GDM1 (cell line): ENCODE measurements at regions not wholly inside any gene's neighbourhood (a gene's known extent, or its start where the extent isn't known, plus 50 kb on each side); places are given as distances from the start of the nearest gene placed in this dataset.
A peak's percentile ranks its signal among the peaks of the same experiment; 100 is the strongest.

Experiments
- DNase-seq: peaks from one replicate; lab custom pipeline; 2025; lab: John Stamatoyannopoulos, UW

DNA sequence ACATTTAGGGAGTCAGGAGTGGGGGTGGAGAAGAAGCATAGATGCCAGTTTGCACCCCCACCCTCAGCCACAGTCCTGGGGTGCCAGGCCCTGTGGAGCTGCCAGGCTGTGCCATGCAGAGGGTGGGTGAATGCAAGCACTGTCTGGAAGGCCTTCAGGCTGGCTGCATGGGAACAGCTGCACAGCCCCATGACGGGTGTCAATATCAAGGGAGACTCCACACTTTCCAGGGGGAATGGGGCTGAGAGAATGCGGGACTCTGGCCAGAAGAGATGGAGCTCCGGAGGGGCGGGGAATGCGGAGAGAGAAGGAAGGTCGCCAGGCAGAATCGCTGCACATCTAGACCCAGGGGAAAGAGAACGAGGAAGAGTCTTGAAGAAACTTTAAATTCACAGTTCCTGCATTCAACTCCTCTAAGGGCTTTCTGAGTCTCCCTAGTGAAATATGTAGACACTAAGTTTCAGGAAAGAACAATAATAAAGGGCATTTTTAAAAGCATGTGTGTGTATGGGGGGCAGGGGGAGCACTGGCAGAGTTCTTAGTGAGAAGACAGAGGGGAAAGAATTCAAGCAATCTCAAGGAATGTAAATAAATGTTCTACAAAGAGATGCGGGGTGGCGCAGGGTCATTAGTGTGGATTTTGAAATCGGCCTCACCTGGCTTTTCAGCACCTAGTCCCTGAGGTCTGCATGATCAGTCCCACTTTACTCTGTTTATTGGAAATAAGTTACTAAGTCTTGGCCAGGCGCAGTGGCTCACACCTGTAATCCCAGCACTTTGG, 59.1 kb downstream of the BOD1 start:
- DNase-seq: no peak

DNA sequence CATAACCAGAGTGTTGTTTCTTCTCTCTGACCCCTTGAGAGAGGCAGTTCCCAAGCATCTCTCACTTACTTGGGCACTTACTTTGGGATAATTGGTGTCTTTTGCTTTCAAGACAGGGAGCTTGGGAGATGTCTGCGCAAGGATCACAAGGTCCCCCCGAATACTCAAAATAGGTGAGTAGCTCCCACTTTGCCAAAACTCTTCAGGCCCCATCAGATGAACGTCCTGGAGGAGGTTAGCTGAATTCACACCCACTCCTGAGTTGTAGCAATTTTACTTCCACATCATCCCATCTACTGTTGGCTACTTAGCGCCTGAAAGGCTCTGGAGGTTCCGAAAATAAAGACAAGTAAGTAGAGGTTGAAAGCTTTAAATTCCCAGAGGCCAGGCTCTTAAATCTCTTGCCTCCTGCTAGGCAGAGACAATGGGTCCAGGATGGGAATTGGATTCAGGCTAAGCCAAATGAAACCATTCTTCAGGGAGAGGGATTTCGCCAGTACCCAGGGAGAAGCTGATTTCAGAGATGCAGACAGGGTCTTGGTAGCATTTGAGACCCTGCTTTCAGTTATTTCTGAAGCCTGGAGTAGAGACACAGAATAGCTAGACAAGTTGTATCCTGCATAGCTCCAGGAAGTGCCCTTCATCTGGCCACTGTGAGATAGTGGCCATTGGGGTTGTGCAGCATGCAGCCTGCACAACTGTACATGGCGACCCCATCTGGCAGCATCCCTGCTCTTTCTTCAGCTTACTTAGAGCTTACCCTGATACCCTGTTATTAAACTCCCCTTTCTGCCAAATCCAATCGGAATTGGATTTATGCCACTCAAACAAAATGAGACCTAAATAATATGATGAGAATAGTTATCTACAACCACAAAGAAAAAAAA, 60.1 kb downstream of the BOD1 start:
- DNase-seq: no peak

DNA sequence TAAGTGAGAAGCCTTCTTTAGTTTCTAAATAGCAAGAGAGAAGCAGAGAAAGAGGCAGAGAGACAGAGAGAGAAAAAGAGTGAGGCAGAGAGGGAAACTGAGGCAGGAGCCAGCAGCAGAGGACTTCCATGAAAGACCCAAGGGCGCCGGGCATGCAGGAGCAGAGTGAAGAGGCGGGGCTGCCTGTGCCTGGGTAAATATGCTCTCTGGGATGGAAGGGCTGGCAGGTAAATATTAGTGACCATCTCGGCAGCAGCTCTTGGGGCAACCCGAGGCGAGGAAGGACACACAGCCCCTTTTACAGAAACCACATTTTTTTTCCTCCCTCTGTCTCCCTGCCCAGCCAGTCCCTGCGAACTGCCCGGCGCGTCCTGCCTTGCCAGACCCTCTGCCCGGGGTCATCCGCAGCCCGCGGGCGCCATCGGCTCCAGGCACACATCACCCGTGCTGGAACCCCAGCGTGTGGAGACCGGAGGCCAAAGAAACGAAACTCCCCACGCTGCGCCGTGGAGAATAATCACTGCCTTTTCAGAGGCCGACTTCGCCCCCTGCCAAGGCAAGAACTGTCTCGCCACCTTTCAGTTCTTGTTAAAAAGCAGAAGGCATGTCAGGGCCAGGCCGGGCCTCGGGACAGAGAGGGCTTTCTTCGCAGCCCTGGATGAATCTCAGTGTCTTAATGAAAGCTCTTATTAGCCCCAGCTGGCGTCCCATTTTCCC, 61.3 kb downstream of the BOD1 start:
- no peak for DNase-seq

DNA sequence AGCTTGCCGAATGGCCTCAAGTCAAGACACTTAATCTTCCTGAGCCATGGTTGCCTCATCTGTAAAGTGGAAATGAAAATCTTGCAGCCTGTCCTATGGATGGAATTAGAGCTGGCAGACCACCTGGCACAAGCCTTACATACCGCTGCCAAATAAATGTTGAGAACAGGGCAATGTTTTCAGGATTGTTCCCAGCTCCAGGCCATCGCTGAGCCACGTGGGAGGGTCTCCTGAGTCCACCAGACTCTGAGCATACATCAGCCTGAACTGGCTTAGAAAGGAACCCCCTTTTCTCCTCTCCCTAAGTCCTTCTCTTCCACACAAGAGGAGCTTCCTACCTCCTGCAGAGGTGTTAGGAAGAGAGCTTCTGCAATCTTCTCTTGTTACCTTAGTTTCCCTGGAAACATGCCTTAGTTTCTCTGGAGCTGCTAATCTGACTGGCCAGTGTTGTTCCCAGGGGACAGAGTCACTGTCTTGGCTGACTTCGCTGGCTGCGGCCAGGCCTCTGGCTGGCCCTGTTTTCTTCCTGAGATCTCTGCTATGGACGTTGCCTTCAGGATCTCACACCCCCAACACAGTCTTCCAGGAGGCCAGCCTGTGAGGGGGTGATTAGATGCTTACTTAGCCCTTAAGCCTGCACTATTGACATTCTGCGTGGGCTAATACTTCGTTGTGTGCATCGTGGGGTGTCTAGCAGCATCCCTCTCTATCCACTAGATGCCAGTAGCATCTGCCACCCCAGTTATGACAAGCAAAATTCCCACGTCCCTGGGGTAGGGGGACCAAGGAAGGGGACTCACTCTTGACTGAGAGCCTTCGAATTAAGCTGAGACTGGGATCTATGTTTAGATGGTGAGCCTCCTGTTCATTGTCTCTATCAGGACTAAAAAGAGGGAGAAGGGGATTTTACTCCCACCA, 62.2 kb downstream of the BOD1 start:
- no peak for DNase-seq

DNA sequence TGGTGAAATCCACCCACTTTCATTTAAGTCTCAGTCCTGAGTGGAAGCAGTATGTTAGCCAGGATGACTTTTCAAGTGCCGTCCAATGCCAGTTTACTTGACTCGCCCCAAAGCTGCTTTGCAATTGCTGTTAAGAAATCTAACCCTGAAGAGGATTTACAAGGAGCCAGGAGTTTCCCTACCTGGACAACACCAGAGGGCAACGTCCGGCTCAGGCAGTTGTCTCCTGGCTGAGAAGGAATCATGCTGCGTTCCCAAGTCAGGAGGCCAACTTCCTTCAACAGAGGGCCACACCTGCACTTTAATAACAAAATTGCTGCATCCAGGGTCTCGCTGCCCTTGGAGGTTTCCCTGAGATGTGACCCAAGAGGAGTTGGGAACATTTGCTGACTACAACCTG, 65.8 kb downstream of the BOD1 start:
- no peak for DNase-seq

DNA sequence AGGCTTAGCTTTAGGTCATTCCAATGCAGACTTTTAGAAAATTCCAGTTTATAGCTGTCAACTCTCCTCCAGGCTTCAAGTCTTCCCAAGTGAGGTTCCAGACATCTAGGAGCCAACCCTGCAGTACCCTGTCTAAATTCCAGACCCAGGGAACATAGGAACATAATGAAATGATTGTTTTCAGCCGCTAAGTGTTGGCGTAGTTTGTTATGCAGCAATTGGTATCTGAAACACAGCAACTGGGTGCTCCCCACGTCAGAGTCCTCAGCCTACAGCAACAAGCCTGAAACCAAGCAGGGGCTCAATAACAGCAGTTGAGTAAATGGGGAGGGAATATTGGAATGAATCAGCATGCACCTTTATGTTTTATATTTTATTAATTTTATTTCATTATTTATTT, 66.8 kb downstream of the BOD1 start:
- no peak for DNase-seq

DNA sequence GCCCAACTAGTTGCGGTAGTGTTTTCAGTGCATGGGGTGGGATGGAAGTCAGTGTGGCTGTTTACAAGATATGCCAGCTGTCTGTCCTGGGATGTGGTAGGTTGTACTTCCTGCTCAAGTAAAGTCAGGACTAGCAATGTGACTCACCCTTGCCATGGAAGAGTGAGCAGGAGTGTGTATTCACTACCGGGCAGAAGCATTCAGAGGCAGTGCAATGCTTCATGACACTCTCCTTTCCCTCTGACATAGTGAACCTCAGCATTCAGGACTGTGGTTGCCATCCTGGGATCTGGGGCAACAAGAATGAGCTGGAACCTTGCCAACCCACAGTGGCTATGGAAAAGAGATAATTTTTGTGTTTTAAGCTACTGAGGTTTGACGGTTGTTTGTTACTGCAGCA, 68.9 kb downstream of the BOD1 start:
- no peak for DNase-seq

DNA sequence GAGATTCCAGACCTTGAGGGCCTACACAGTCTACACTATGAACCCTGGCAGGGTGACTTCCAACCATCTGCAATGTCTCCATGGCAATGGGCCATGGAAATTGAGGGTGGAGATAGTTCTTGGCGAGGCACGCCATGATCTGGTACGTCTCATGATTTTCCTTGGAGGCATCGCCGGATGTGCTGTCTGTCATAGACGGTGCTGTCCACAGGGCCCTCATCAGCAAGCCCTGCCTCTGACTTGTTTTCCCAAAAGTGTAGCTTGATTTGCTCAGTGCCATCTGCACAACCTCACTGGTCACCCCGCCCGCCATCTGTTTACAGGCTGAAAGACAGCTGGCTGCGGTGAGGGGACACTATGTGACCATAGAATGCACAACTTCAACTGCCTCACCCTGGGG, 73.5 kb downstream of the BOD1 start:
- DNase-seq: no peak

DNA sequence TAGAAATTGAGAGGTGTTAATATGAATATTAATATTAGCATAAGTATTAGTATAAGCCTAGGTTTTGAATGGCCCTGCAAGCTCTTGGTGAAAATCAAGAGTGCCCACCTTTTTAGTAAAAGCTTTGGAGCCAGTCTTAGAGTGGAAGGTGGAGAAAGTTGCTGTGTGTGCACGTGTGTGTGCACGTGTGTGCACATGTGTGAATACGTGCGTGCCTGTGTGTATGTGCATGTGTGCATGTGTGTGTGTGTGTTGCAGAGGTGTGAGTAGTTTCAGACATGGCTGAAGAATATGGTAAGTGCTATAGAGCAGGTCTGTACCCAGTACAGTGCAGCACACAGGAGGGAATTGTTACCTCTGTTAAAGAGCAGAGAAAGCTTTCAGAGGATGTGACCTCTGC, 74.3 kb downstream of the BOD1 start:
- no peak for DNase-seq

DNA sequence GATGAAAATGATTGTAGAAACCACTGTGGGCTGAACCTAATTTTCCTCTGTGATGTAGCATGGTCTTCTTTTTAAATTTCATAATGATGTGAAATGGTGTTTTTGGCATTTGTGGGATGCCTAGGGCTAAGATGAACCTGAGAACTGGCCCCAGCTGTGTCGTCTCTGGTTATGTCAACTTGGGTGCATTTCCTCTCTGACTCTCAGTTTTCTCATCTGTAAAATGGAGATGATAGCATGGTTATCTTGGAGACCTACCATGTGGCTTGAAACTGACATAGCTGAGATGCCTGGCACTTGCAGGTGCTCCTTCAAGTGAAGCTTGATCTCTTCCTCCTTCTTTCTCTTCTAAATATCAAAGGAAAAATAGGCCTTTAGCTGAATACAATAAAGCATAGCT, 77.8 kb downstream of the BOD1 start:
- no peak for DNase-seq

DNA sequence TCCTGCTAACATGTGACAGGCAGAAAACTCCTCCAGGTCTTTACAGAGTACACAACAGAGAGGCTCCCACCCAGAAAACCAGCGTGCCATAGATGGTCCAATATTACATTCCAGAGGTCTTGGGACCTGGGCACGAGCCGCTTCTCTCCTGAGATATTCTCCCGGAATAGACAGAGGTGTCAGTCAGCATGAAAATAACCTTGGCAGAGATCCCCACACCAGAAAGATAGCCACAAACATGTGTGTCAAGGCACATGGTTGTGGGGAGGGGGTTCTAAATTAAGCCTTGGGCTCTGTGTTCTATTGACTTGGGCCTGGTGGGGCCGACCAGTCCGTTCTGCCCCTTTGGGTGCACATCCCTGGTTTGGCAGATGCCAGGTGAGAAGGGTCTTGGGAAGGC, 78.4 kb downstream of the BOD1 start:
- no peak for DNase-seq

DNA sequence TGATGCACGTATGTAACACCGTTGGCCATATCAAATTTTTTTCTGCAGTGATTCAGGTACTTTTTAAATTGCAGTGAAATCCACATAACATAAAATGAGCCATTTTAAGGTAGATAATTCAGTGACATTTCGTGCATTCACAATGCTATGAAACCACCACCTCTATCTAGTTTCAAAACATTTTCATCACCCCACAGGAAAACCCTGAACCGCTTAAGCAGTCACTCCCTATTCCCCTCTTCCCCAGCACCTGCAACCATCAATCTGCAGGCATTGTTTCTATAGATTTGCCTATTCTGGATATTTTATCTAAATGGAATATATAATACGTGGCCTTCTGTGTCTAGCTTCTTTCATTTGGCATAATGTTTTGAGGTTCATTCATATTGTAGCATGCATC, 79.2 kb downstream of the BOD1 start:
- no peak for DNase-seq

DNA sequence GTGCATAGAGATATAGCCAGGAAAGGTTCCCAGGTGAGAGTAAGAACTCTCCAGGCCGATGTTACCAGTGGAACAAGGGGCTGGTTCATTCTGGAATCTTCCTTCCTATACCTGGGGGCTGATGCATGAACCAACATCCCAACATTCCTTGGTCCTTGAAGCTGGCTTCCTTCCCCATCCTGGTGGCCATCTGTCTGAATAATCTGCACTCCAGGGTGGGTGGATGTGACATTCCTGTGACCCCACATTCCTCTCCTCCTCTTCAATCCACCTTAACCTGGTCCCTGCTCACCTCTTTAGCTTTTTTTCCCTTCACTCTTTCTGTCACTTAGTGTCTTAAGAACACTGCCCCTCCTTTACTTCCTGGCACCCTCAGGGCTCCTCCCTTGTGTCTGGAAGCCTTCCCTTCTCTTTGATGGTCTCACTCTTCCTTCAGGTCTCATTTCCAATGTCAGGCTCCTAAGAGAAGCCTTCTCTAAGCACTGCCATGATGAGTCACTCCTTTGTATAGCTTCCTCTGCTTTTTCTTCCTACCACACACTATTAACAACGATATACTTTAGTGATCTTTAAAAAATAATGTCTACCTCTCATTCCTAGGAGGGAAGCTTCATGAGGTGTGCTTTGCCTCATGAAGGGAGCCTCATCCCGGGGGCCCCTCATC, 80.3 kb downstream of the BOD1 start:
- DNase-seq: no peak

DNA sequence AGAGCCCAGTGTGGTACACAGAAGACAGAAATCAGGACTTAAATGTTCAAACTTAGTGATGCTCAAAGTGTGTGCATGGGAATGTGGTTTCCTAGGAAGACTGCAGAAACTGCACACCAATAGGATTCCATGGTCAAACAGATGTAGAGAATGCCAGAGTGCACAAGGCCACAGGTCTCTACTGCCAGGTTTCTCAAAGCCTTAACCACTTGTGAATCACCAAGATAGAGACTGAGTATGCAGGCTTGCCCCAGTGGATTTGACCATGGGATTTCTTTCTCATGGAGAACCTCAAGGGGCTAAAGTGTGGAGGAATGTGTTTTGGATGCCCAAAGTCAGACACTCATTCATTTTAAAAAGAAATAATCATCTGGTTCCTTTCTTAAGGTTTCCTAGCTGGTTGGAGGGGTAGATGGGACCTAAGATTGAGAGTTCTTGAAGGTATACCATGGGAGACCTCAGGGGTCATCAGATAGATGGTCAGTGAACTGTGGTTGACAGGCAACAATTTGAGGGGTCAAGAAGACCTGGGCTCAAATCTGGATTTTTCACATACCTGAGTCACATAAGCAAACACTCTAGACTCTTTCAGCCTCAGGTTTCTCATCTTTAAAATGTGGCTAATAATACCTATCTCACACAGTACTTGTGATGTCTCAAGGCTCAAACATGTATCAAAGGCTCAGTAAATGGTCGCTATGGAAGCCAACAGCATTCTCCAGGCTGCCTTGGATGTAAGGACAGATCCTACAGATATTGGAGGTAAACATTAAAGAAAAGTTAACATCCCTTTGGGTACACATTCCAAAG, 81.1 kb downstream of the BOD1 start:
- no peak for DNase-seq

DNA sequence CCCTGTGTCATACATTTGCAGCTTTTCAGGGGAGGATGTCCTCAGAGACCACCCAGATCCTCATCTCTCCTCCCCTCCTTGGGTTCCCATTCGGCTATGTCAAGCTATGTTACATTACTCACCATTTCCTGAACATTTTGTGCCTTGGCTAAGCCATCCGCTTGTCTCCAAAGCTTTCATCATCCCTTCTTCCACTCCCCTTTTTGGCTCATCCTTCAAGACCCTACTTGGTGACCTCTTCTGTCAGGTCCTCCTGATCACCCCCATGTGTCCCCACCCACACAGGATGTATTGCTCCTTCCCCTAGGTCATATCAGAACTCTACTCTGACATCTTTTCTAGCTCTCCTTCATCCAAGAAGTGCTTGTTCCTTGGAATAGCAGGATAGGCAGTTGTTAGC, 81.8 kb downstream of the BOD1 start:
- no peak for DNase-seq

DNA sequence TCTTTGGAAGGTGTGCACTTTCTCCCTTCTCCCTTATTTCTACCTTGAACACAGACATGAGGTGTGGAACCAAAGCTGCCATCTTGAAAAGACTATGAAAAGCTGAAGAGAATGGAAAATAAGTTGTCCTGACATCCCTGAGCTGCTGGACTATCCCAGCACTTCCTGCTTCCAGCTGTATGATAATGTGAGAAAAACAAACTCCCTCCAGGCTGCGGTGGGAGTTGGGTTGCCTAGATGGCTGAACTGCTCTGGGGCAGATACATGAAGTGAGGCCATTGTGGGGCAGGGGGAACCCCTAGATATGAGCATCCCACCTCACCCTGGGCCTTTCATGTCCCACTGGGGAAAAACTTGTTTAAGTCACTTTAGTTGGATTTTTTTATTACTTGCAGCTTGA, 82.4 kb downstream of the BOD1 start:
- no peak for DNase-seq

DNA sequence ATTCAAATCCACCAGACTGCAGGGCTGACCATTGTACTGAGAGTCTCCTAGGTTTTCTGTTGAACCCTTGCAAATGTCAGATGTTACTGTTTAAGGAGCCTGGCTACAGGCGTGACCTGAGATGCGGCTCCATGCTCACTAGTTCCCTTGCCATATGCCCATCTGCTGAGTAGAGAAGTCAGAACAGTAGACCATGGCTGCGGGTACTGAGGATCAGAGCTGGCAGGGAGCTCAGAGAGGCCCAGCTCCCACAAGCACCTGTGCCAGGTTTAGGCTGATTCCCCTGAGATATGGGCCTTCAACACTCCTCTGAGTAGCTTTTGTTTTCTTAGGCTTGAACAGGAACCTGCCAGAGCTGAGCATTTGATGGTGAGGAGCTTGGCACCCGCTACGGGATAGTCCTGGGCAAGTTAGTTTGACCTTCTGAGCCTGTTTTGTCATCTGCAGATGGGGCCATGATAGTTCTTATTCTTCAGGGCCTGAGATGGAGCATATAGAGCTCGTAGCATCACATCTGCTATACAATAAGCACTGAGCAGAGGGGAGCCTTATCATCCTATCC, 83.7 kb downstream of the BOD1 start:
- DNase-seq: no peak

DNA sequence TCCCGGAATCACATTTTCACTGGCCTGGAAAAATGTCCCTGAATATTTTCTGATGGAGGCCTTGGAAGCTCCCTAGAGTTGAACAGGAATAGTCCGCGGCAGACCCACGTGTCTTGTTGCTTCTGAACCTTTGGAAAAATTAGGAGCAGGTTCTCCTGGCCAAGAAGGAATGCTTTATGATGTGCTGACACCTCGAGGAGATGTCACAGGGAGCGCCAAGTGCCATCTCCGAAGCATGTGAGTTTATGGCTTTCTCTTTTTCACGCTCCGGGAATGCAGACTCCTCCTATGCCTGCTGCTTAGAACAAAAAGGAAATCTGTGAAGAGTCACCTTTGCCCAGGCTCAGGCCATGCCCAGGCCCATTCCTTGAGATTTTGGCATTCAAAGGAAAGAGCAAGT, 84.6 kb downstream of the BOD1 start:
- DNase-seq: no peak

DNA sequence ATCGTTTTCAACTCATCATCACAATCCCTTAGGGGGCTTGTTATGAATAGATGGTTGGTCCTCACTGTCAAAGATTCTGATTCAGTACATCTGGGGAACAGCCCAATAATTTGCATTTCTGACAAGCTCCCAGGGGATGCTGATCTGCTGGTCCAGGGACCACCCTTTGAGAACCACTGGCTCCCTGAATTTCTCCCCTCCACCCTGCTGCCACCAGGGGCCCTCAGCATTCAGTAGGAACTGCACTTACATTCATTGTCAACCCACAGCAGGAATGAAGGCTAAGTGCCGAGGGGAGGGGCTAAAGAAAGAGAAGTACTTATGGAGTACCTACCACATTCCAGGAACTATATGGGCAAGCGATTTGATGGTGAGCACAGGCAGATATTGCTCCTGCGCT, 85.9 kb downstream of the BOD1 start:
- DNase-seq: peak; percentile 4

DNA sequence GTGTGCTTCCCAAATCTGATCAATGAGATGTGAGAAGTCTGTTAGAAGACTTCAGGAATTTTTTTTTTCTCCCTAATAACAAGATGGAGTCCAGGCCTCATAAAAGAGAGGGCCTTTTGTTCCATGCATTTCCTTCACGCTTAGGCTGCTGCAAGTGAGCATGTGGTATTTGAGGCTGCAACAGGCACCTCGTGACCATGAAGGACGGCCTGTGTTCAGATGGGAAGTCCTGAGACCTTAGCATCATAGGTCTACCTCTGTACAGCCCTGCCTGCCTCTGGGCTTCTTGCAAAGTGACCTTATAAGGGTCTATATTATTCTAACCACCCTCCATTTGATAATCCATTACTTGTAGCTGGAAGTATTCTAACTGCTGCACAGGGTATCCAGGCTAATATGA, 86.6 kb downstream of the BOD1 start:
- DNase-seq: no peak
